Endodermal cell (in vitro differentiated cells): ENCODE measurements at regions not wholly inside any gene's neighbourhood (a gene's known extent, or its start where the extent isn't known, plus 50 kb on each side); places are given as distances from the start of the nearest gene placed in this dataset.

ENCODE experiments used
- DNase-seq: peaks from one replicate; pipeline ENCODE4 v3.0.0-alpha.2; 2017
- H3K27ac ChIP-seq: 2 replicates; pipeline ENCODE4 v1.5.1; 2013; ENCODE audit warnings: mild to moderate bottlenecking, low read depth, low read length, moderate library complexity
- H3K27me3 ChIP-seq: 2 replicates; pipeline ENCODE4 v1.6.1; 2013; ENCODE audit warnings: mild to moderate bottlenecking, low read length, moderate library complexity; ENCODE audit not compliant: insufficient read depth, control insufficient read depth, poor library complexity, severe bottlenecking
- H3K36me3 ChIP-seq: 2 replicates; pipeline ENCODE4 v1.7.0; 2013; ENCODE audit warnings: mild to moderate bottlenecking, low read length, moderate library complexity; ENCODE audit not compliant: control insufficient read depth, insufficient read depth
- H3K4me1 ChIP-seq: one replicate; pipeline ENCODE4 v1.7.0; 2013; ENCODE audit warnings: low read length; ENCODE audit not compliant: control insufficient read depth, insufficient read depth
- H3K4me3 ChIP-seq: 2 replicates; pipeline ENCODE4 v1.5.1; 2013; ENCODE audit warnings: mild to moderate bottlenecking, low read length, moderate library complexity
- H3K9ac ChIP-seq: 2 replicates; pipeline ENCODE4 v1.6.1; 2013; ENCODE audit warnings: mild to moderate bottlenecking, low read length, moderate library complexity; ENCODE audit not compliant: poor library complexity, severe bottlenecking; ENCODE audit errors: extremely low read depth
- H3K9me3 ChIP-seq: 2 replicates; pipeline ENCODE4 v1.6.1; 2013; ENCODE audit warnings: mild to moderate bottlenecking, low read length, moderate library complexity; ENCODE audit not compliant: control insufficient read depth
- H3K27ac Mint-ChIP-seq: 2 replicates; pipeline ENCODE4 v1.8.0; 2020; ENCODE audit warnings: mixed read lengths
- H3K27me3 Mint-ChIP-seq: 2 replicates; pipeline ENCODE4 v1.8.0; 2021; ENCODE audit warnings: mild to moderate bottlenecking, mixed read lengths; ENCODE audit not compliant: insufficient read depth
- H3K36me3 Mint-ChIP-seq: 2 replicates; pipeline ENCODE4 v1.8.0; 2020; ENCODE audit warnings: low read depth, mixed read lengths
- H3K4me1 Mint-ChIP-seq: 2 replicates; pipeline ENCODE4 v1.8.0; 2020; ENCODE audit warnings: mixed read lengths
- H3K4me3 Mint-ChIP-seq: 2 replicates; pipeline ENCODE4 v1.8.0; 2020; ENCODE audit warnings: mild to moderate bottlenecking, moderate library complexity, mixed read lengths
- H3K9me3 Mint-ChIP-seq: 2 replicates; pipeline ENCODE4 v1.8.0; 2020; ENCODE audit warnings: mild to moderate bottlenecking, mixed read lengths
- WGBS, 2 experiments: methylation state at CpG; one replicate each; pipeline versions ENCODE4 v1.1.5 to v1.1.7; 2013; ENCODE audit warnings: missing lambda C conversion rate in 2 of 2, mixed read lengths in 1 of 2; ENCODE audit not compliant: insufficient coverage in 1 of 2, insufficient read length in 1 of 2; 5-methylcytosine and 5-hydroxymethylcytosine counted together
- TF ChIP-seq, protein P1 (sequence below): fragments of 200-600 bp; sonication (generic); conservative IDR thresholded peaks from 2 replicates; pipeline ENCODE4 v1.5.0; 2021; ENCODE audit warnings: antibody characterized with exemption, mild to moderate bottlenecking

DNA sequence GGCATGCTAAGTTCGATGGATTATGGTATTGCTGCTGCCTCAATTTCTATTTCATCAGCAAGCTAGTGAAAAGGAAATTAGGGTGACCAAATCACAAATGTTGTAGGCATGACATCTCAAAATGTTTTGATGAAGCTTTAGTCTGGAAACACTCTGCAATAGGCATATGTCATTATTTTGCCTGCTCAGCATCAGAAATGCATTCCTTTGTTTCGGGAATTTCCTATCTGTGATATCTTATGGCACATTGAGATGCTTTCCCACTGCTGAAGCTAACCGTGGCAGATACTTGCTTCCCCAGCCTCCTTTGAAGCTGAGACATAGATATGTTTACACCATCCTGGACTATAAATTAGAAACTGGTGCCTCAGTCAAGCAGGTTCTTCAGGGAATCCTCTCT lies 119.7 kb downstream of the CDC42EP3 start:
- Mint-ChIP-seq H3K36me3 (no peaks in the 10 kb centered on the region), H3K4me3 (no peak overlapping the region), H3K9me3 (peaks cover 5% of the 10 kb centered on the region), H3K27ac (no peak overlapping the region), H3K4me1 (no peaks in the 10 kb centered on the region), H3K27me3 (no peaks in the 10 kb centered on the region)
- Histone ChIP-seq H3K4me3 (no peak overlapping the region), H3K4me1 (no peaks in the 10 kb centered on the region), H3K9me3 (no peaks in the 10 kb centered on the region), H3K27ac (no peak overlapping the region), H3K27me3 (no peaks in the 10 kb centered on the region), H3K36me3 (no peaks in the 10 kb centered on the region), H3K9ac (no peak overlapping the region)
- WGBS, 2 experiments = 89 to 93% methylated on average over 3 of the region's 3 CpGs
- DNase-seq = no peak
- TF ChIP-seq, protein P1, sequence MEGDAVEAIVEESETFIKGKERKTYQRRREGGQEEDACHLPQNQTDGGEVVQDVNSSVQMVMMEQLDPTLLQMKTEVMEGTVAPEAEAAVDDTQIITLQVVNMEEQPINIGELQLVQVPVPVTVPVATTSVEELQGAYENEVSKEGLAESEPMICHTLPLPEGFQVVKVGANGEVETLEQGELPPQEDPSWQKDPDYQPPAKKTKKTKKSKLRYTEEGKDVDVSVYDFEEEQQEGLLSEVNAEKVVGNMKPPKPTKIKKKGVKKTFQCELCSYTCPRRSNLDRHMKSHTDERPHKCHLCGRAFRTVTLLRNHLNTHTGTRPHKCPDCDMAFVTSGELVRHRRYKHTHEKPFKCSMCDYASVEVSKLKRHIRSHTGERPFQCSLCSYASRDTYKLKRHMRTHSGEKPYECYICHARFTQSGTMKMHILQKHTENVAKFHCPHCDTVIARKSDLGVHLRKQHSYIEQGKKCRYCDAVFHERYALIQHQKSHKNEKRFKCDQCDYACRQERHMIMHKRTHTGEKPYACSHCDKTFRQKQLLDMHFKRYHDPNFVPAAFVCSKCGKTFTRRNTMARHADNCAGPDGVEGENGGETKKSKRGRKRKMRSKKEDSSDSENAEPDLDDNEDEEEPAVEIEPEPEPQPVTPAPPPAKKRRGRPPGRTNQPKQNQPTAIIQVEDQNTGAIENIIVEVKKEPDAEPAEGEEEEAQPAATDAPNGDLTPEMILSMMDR = no peak

DNA sequence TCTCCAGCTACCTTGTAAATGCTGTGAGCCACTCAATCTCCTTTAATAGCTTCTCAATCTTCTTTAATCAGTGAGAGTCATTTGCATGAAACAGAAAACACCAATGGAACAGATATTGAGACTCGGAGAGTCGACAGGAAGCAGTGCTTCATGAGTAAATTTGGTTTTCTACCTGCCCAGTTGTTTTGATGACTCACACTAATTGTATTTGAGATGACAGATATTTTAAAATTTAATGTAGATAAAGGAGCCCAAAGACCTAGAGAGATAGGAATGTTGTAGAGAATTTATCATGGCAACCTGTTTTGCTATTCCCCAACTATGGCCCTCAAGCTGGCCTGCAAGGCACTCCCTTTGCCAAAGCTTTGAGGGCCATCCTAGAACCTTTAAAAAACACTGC lies 119.1 kb downstream of the CDC42EP3 start:
- no peaks in the 10 kb centered on the region for H3K27me3 ChIP-seq
- H3K36me3 Mint-ChIP-seq = no peaks in the 10 kb centered on the region
- H3K27me3 Mint-ChIP-seq = no peaks in the 10 kb centered on the region

DNA sequence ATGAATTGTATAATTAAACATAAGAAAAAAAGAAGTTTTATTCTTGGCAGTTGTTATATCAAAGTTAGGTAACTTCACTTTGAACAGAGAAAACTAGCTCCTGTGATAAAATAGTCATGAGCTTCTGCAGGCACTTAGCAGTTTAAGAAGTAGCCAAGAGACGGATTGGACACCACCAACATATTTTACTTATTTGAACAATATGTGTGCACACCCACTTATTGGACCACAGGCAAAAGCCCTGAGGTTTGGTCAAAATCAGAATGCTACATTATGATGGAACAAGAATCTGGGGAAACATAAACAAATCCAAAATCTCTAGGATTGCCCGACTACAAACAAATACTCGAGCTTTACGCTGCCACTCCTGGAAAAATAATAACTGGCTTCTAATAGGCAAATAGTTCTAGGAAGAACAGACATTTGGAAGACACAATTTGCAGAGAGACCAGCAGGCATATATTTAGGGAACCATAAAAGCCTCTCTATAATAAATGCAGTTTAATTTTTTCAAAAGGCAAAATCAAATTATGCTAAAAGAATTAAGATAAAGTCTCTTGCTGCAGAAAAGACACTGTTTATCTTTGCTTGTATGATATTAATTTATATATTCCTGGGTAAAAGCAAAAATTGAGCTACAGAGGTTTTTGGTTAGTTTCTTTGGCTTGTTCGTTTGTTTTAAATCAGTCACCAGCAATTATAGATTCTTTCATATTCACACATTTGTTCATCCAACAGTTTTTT lies 117.9 kb downstream of the CDC42EP3 start:
- H3K36me3 ChIP-seq = no peaks in the 10 kb centered on the region
- TF ChIP-seq, protein P1 = no peak
- Mint-ChIP-seq H3K4me3 (no peak overlapping the region), H3K27ac (no peak overlapping the region), H3K36me3 (no peaks in the 10 kb centered on the region), H3K4me1 (no peaks in the 10 kb centered on the region), H3K27me3 (no peaks in the 10 kb centered on the region), H3K9me3 (no peaks in the 10 kb centered on the region)
- no peak overlapping the region for H3K4me3 ChIP-seq
- no peaks in the 10 kb centered on the region for H3K9me3 ChIP-seq
- no peak overlapping the region for H3K27ac ChIP-seq
- DNase-seq = no peak
- H3K27me3 ChIP-seq = no peaks in the 10 kb centered on the region
- no peak overlapping the region for H3K9ac ChIP-seq
- no peaks in the 10 kb centered on the region for H3K4me1 ChIP-seq
- 97% methylated on average over 5 of the region's 5 CpGs; no CpG with 5 or more reads in 1 of the 2 experiments for WGBS, 2 experiments

More for the DNA sequence above, 119.1 kb downstream of the CDC42EP3 start:
- no peak overlapping the region for H3K9ac ChIP-seq
- no peaks in the 10 kb centered on the region for H3K36me3 ChIP-seq
- H3K4me1 Mint-ChIP-seq = no peaks in the 10 kb centered on the region
- no peak for DNase-seq
- no peak overlapping the region for H3K4me3 Mint-ChIP-seq
- 97 to 100% methylated on average over 2 of the region's 2 CpGs for WGBS, 2 experiments
- H3K27ac ChIP-seq = no peak overlapping the region
- H3K9me3 ChIP-seq = no peaks in the 10 kb centered on the region
- H3K4me1 ChIP-seq = no peaks in the 10 kb centered on the region
- H3K9me3 Mint-ChIP-seq = peaks cover 2% of the 10 kb centered on the region
- TF ChIP-seq, protein P1 = no peak
- H3K4me3 ChIP-seq = no peak overlapping the region
- H3K27ac Mint-ChIP-seq = no peak overlapping the region
